ENCODE measurements at regions not wholly inside any gene's neighbourhood (a gene's known extent, or its start where the extent isn't known, plus 50 kb on each side); places are given as distances from the start of the nearest gene placed in this dataset.

GRCh38 chr14:38485026-38485425 is 229.1 kb upstream of the CLEC14A start:
- ATAC-seq: no peak
- no peaks in the 10 kb centered on the region for H3K27me3 Mint-ChIP-seq
- H3K27ac Mint-ChIP-seq: no peak overlapping the region
- no peaks in the 10 kb centered on the region for H3K36me3 Mint-ChIP-seq
- no peak for DNase-seq (ENCODE audit: low spot score)
- no peaks in the 10 kb centered on the region for H3K4me1 Mint-ChIP-seq (ENCODE audit: low read depth in 2 of 2)
- no peak overlapping the region for H3K4me3 Mint-ChIP-seq
- peaks cover 6% of the 10 kb centered on the region for H3K9me3 Mint-ChIP-seq

DNA sequence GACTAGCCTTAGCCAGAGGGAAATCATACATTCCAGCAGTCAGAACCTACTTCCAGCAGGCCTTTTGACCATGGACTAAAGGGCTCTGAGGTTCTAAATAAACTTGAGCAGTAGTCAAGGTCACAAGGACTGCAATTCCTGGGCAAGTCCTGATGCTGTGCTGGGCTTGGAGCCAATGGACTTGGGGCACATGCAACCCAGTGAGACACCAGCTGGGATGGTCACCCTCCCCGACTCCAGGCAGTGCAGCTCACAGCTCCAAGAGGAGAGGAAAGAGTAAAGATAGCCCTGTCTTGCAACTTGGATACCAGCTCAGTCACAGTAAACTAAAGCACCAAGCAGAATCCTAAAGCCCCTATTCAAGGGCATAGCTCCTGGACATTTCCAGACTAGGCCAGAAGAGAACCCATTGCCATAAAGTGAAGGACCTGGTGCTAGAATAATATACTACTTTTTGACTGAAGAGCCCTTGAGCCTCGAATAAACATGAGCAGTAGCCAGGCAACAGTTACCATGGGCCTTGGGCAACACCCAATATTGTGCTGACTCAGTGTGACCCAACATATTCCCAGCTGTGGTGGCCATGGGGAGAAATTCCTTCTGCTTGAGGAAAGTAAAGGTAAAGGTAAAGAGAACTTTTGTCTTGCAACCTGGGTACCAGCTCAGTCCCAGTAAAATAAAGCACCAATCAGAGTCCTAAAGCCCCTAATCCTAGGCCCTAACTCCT is 226.2 kb upstream of the CLEC14A start:
- no peak for ATAC-seq
- no peak overlapping the region for H3K4me3 Mint-ChIP-seq
- no peak for DNase-seq (ENCODE audit: low spot score)
- H3K27me3 Mint-ChIP-seq: no peaks in the 10 kb centered on the region
- H3K36me3 Mint-ChIP-seq: peaks cover 3% of the 10 kb centered on the region
- no peaks in the 10 kb centered on the region for H3K4me1 Mint-ChIP-seq (ENCODE audit: low read depth in 2 of 2)
- no peak overlapping the region for H3K27ac Mint-ChIP-seq
- peaks cover 16% of the 10 kb centered on the region for H3K9me3 Mint-ChIP-seq

DNA sequence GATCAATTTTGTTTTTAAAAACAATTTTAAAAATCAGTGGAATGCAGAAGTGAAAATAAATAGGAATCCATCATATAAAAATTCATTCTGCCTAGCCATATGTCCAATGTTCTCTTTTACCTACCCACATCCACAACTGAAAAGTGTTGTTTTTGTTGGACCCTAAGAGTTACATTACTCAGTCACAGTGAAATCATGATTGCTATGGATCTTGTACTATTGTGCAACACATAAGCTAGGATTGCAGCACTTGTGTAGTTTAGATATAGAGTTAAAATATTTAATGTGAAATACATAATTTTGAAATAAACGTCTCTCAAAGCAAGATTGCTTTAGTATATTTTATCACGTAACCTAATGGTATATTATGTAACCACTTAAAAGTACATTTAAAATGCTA is 213.3 kb upstream of the CLEC14A start:
- no peak overlapping the region for H3K4me3 Mint-ChIP-seq
- DNase-seq (ENCODE audit: low spot score): no peak
- H3K4me1 Mint-ChIP-seq (ENCODE audit: low read depth in 2 of 2): no peaks in the 10 kb centered on the region
- no peak overlapping the region for H3K27ac Mint-ChIP-seq
- no peaks in the 10 kb centered on the region for H3K27me3 Mint-ChIP-seq
- H3K36me3 Mint-ChIP-seq: peaks cover 4% of the 10 kb centered on the region
- peaks cover 18% of the 10 kb centered on the region for H3K9me3 Mint-ChIP-seq
- no peak for ATAC-seq

GRCh38 chr14:38442208-38442607 is 186.3 kb upstream of the CLEC14A start:
- Mint-ChIP-seq H3K36me3 (peaks cover 8% of the 10 kb centered on the region), H3K9me3 (peaks cover 16% of the 10 kb centered on the region), H3K27ac (no peak overlapping the region), H3K4me1 (ENCODE audit: low read depth in 2 of 2) (no peaks in the 10 kb centered on the region), H3K27me3 (no peaks in the 10 kb centered on the region), H3K4me3 (no peak overlapping the region)
- DNase-seq (ENCODE audit: low spot score) (no peak), ATAC-seq (no peak)

GRCh38 chr14:38432186-38432585 is 176.3 kb upstream of the CLEC14A start:
- H3K4me3 Mint-ChIP-seq: no peak overlapping the region
- H3K27me3 Mint-ChIP-seq: no peaks in the 10 kb centered on the region
- no peak overlapping the region for H3K27ac Mint-ChIP-seq
- H3K4me1 Mint-ChIP-seq (ENCODE audit: low read depth in 2 of 2): no peaks in the 10 kb centered on the region
- no peaks in the 10 kb centered on the region for H3K9me3 Mint-ChIP-seq
- DNase-seq (ENCODE audit: low spot score): no peak
- ATAC-seq: no peak
- no peaks in the 10 kb centered on the region for H3K36me3 Mint-ChIP-seq

DNA sequence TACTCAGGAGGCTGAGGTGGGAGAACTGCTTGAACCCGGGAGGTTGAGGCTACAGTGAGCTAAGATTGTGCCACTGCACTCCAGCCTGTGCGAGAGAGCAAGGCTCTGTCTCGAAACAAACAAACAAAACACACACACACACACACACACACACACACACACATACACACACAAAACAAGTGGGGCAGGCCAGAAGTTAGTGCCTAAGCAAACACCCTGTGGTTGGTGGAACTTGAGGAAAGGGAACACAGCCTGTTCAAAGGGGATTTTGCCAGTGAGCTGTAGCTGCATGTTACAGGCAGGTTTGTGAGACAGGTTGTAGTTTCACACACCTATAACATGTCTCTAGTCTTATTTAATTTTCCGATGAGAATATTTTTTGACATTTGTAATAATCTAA is 175.3 kb upstream of the CLEC14A start:
- Mint-ChIP-seq H3K4me3 (no peak overlapping the region), H3K4me1 (ENCODE audit: low read depth in 2 of 2) (no peaks in the 10 kb centered on the region), H3K27me3 (no peaks in the 10 kb centered on the region), H3K36me3 (no peaks in the 10 kb centered on the region), H3K9me3 (peaks cover 3% of the 10 kb centered on the region), H3K27ac (no peak overlapping the region)
- ATAC-seq (no peak), DNase-seq (ENCODE audit: low spot score) (no peak)

DNA sequence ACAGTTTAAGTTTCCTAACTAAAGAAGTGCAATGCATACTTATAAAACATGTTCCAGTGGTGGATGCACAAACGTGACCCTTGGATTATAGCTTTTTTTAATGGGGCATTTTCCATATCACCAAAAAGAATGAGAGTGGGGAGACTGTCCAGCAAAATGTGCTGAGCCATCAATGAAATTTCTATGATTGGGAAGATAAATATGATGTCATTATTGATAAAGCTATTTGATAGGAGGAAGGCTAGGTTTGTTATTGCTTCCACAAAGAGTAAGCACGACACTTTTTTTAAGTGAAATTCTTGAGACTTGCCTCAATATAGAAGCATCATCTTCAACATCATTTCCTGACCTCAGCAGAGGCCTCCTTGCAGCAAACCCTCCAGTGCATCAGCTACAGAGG is 174.6 kb upstream of the CLEC14A start:
- H3K27ac Mint-ChIP-seq: no peak overlapping the region
- no peaks in the 10 kb centered on the region for H3K36me3 Mint-ChIP-seq
- no peak for DNase-seq (ENCODE audit: low spot score)
- no peak for ATAC-seq
- H3K4me3 Mint-ChIP-seq: no peak overlapping the region
- H3K4me1 Mint-ChIP-seq (ENCODE audit: low read depth in 2 of 2): no peaks in the 10 kb centered on the region
- no peaks in the 10 kb centered on the region for H3K27me3 Mint-ChIP-seq
- H3K9me3 Mint-ChIP-seq: peaks cover 3% of the 10 kb centered on the region

DNA sequence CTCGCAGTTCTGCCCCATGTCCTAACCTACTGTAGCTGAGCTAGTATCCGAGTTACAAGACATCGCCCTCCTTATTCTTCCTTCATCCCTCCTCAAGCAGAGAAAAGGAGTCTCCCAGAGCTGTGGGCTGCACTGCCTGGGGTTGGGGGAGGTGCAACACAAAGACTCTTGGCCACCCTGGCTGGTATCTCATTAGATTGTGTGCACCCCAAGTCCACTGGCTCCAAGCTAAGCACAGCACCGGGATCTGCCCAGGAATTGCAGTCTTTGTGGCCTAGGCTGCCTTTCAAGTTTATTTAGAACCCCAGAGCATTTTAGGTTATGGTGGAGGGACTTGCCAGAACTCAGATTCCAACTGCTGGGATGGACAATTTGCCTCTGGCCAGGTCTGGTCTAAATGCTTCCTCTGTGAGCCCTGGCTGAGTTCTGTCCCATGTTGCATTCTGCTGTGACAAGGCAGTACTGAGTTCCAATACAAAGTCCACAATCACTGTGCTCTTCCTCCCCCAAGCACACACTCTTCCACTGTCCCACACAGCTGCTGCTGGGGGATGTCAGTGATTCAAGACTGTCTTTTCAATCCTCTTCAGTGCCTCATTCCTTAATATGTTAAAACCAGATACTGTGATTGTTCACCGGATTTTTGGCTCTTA is 169.6 kb upstream of the CLEC14A start:
- Mint-ChIP-seq H3K27me3 (no peaks in the 10 kb centered on the region), H3K4me3 (no peak overlapping the region), H3K36me3 (peaks cover 17% of the 10 kb centered on the region), H3K27ac (no peak overlapping the region), H3K4me1 (ENCODE audit: low read depth in 2 of 2) (no peaks in the 10 kb centered on the region), H3K9me3 (peaks cover 13% of the 10 kb centered on the region)
- DNase-seq (ENCODE audit: low spot score) (no peak), ATAC-seq (no peak)

DNA sequence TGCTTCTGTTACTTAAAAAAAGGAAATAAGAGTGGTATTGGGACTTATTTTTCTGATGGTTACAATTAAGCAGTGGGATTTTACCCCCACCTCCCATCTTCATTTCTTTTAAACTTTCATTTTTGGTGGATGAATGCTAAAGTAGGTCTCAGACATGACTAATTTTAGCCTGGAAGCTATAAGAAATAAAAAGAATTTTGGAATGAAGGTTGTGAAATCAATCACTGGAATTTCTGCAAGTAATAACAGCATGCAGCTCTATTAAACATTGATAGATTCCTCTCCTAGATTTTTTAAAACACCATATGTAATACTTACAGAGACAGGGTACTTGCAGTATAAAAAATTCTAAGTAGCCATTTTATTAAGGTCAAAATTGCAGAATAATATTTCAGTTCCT is 164.2 kb upstream of the CLEC14A start:
- H3K4me1 Mint-ChIP-seq (ENCODE audit: low read depth in 2 of 2): no peaks in the 10 kb centered on the region
- ATAC-seq (no peak), DNase-seq (ENCODE audit: low spot score) (no peak)
- no peak overlapping the region for H3K27ac Mint-ChIP-seq
- H3K36me3 Mint-ChIP-seq: peaks cover 17% of the 10 kb centered on the region
- no peaks in the 10 kb centered on the region for H3K27me3 Mint-ChIP-seq
- H3K9me3 Mint-ChIP-seq: peaks cover 21% of the 10 kb centered on the region
- H3K4me3 Mint-ChIP-seq: no peak overlapping the region

- Mint-ChIP-seq H3K27me3 (no peaks in the 10 kb centered on the region), H3K4me1 (ENCODE audit: low read depth in 2 of 2) (no peaks in the 10 kb centered on the region), H3K27ac (no peak overlapping the region), H3K36me3 (peaks cover 13% of the 10 kb centered on the region), H3K4me3 (no peak overlapping the region), H3K9me3 (peaks cover 23% of the 10 kb centered on the region)
- ATAC-seq (no peak), DNase-seq (ENCODE audit: low spot score) (no peak)
Observed at GRCh38 chr14:38419579-38419978, 163.7 kb upstream of the CLEC14A start.

GRCh38 chr14:38412654-38413053 is 156.8 kb upstream of the CLEC14A start:
- H3K9me3 Mint-ChIP-seq: peaks cover 23% of the 10 kb centered on the region

DNA sequence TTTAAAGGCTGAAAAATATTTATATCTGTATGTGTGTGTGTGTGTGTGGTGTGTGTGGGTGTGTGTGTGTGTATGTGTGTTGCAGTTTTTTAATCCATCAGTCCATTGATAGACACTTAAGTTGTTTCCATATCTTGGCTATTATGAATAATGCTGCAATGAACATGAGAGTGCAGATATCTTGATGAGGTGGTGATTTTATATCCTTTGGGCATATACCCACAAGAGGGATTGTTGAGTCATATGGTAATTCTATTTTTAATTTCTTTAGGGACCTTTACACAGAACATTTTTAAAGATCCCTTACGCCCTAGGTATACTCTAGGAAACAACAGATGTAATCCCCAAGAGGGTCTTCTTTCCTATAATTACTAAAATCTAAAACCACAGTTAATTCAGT is 154.5 kb upstream of the CLEC14A start:
- no peak overlapping the region for H3K4me3 Mint-ChIP-seq
- ATAC-seq: no peak
- peaks cover 19% of the 10 kb centered on the region for H3K9me3 Mint-ChIP-seq
- no peaks in the 10 kb centered on the region for H3K4me1 Mint-ChIP-seq (ENCODE audit: low read depth in 2 of 2)
- no peaks in the 10 kb centered on the region for H3K36me3 Mint-ChIP-seq
- no peak for DNase-seq (ENCODE audit: low spot score)
- no peaks in the 10 kb centered on the region for H3K27me3 Mint-ChIP-seq
- H3K27ac Mint-ChIP-seq: no peak overlapping the region

More at GRCh38 chr14:38412654-38413053, 156.8 kb upstream of the CLEC14A start:
- no peaks in the 10 kb centered on the region for H3K36me3 Mint-ChIP-seq
- ATAC-seq (peak in 1 of 2 donors; percentile 38), DNase-seq (ENCODE audit: low spot score) (no peak)
- H3K27me3 Mint-ChIP-seq: no peaks in the 10 kb centered on the region
- H3K4me3 Mint-ChIP-seq: no peak overlapping the region
- H3K27ac Mint-ChIP-seq: no peak overlapping the region
- H3K4me1 Mint-ChIP-seq (ENCODE audit: low read depth in 2 of 2): no peaks in the 10 kb centered on the region

GRCh38 chr14:38409071-38409705 is 153.3 kb upstream of the CLEC14A start:
- DNase-seq (ENCODE audit: low spot score) (no peak), ATAC-seq (no peak)
- Mint-ChIP-seq H3K9me3 (peaks cover 11% of the 10 kb centered on the region), H3K27ac (no peak overlapping the region), H3K27me3 (no peaks in the 10 kb centered on the region), H3K36me3 (no peaks in the 10 kb centered on the region), H3K4me3 (no peak overlapping the region), H3K4me1 (ENCODE audit: low read depth in 2 of 2) (no peaks in the 10 kb centered on the region)

- ATAC-seq: no peak
- no peak for DNase-seq (ENCODE audit: low spot score)
- Mint-ChIP-seq H3K27ac (no peak overlapping the region), H3K4me3 (no peak overlapping the region), H3K27me3 (no peaks in the 10 kb centered on the region), H3K36me3 (no peaks in the 10 kb centered on the region), H3K9me3 (no peaks in the 10 kb centered on the region), H3K4me1 (ENCODE audit: low read depth in 2 of 2) (no peaks in the 10 kb centered on the region)
Observed at GRCh38 chr14:38405851-38406635, 150.2 kb upstream of the CLEC14A start.
